HCT116 (cell line): ENCODE measurements at regions not wholly inside any gene's neighbourhood (a gene's known extent, or its start where the extent isn't known, plus 50 kb on each side); places are given as distances from the start of the nearest gene placed in this dataset.

Experiments
- ATAC-seq: fragments of 200-7000 bp; cut with Tn5 transposase; 2 replicates; pipeline ENCODE4 v1.9.1; 2020; ENCODE audit warnings: mild to moderate bottlenecking, moderate library complexity
- BruUV-seq: library from RNA; stranded (reverse); fragments of 400-500 nt; replicated peaks from 2 replicates; lab custom pipeline; 2021; lab: Mats Ljungman, UMichigan
- CTCF ChIA-PET: fragments of 300-600 bp; sonication (Branson Sonifier 250); formaldehyde crosslinking; loops from one replicate; lab custom pipeline; 2021; ENCODE audit warnings: antibody characterized with exemption; lab: Charles Lee
- POLR2A ChIA-PET: fragments of 300-600, 350-600 bp; sonication (Branson Sonifier 250); formaldehyde crosslinking; loops from one replicate; lab custom pipeline; 2021; ENCODE audit warnings: antibody characterized with exemption; lab: Charles Lee
- RAD21 ChIA-PET, 2 experiments: fragments of 300-600 bp; sonication (Branson Sonifier 250); formaldehyde crosslinking; loops; one replicate each; lab custom pipeline; 2023; ENCODE audit warnings: low total read pairs in 2 of 2; ENCODE audit not compliant: uncharacterized antibody in 2 of 2, unreplicated experiment in 2 of 2, low non-redundant PET in 1 of 2; lab: Charles Lee
- DNase-seq: peaks from one replicate; pipeline ENCODE4 v3.0.0-alpha.2; 2010; ENCODE audit warnings: low read depth, low spot score
- H2AFZ ChIP-seq: fragments of 200-600 bp; shearing (Covaris generic), sonication (generic); 2 replicates; pipeline ENCODE4 v1.6.1; 2017; ENCODE audit warnings: low read depth, mixed run types, mixed read lengths, antibody characterized with exemption, low read length; ENCODE audit not compliant: poor library complexity, severe bottlenecking
- H3K27ac ChIP-seq: 2 replicates; pipeline ENCODE4 v1.5.1; 2012; ENCODE audit warnings: low read depth, low read length
- H3K27me3 ChIP-seq: fragments of 200-600 bp; sonication (generic); 2 replicates; pipeline ENCODE4 v1.6.1; 2016; ENCODE audit warnings: mixed run types, low read length, mixed read lengths; ENCODE audit not compliant: insufficient read depth
- H3K36me3 ChIP-seq, 2 experiments: fragments of 200-500 bp in 1 of 2; fragments of 200-600 bp in 1 of 2; sonication (Bioruptor generic) in 1 of 2; sonication (generic) in 1 of 2; 2 replicates each; pipeline versions ENCODE4 v1.5.1 to v1.6.1; 2014 to 2016; ENCODE audit warnings: low read length in 2 of 2, inconsistent platforms in 1 of 2, mixed read lengths in 1 of 2, mixed run types in 1 of 2; ENCODE audit not compliant: insufficient read depth in 2 of 2, control insufficient read depth in 1 of 2
- H3K4me1 ChIP-seq, 2 experiments: fragments of 200-600 bp in 1 of 2; sonication (generic) in 1 of 2; 2 replicates each; pipeline versions ENCODE4 v1.5.1 to v1.6.1; 2012 to 2017; ENCODE audit warnings: low read length in 2 of 2, inconsistent platforms in 1 of 2, mild to moderate bottlenecking in 1 of 2, mixed read lengths in 1 of 2, mixed run types in 1 of 2, moderate library complexity in 1 of 2; ENCODE audit not compliant: insufficient read depth in 2 of 2, control insufficient read depth in 1 of 2
- H3K4me2 ChIP-seq: fragments of 200-600 bp; sonication (generic); 2 replicates; pipeline ENCODE4 v1.6.1; 2017; ENCODE audit warnings: mixed run types, low read length, mixed read lengths
- H3K4me3 ChIP-seq, 2 experiments: fragments of 200-600 bp in 1 of 2; sonication (generic) in 1 of 2; replicated peaks in 1 of 2; 2 replicates each; pipeline ENCODE4 v1.5.1; 2011 to 2016; ENCODE audit warnings: low read length in 2 of 2, control low read depth in 1 of 2, low read depth in 1 of 2, mild to moderate bottlenecking in 1 of 2, mixed read lengths in 1 of 2, mixed run types in 1 of 2
- H3K79me2 ChIP-seq: fragments of 200-600 bp; sonication (generic); 2 replicates; pipeline ENCODE4 v1.6.1; 2017; ENCODE audit warnings: mild to moderate bottlenecking, mixed run types, low read length, moderate library complexity, mixed read lengths; ENCODE audit not compliant: insufficient read depth
- H3K9ac ChIP-seq: fragments of 200-600 bp; sonication (generic); 2 replicates; pipeline ENCODE4 v1.6.1; 2016; ENCODE audit warnings: low read length, mixed read lengths
- H3K9me2 ChIP-seq: fragments of 200-600 bp; sonication (generic), shearing (Covaris generic); 2 replicates; pipeline ENCODE4 v1.6.1; 2017; ENCODE audit warnings: mixed run types, mild to moderate bottlenecking, moderate library complexity; ENCODE audit not compliant: insufficient read depth
- H3K9me3 ChIP-seq, 2 experiments: fragments of 200-500 bp in 1 of 2; fragments of 200-600 bp in 1 of 2; sonication (Bioruptor generic) in 1 of 2; sonication (generic) in 1 of 2; 2 replicates each; pipeline ENCODE4 v1.6.1; 2014 to 2017; ENCODE audit warnings: low read length in 2 of 2, mixed read lengths in 2 of 2, inconsistent platforms in 1 of 2, low read depth in 1 of 2, mild to moderate bottlenecking in 1 of 2, mixed run types in 1 of 2, moderate library complexity in 1 of 2; ENCODE audit not compliant: control insufficient read depth in 1 of 2, insufficient read depth in 1 of 2
- H4K20me1 ChIP-seq: fragments of 200-600 bp; sonication (generic), shearing (Covaris generic); 2 replicates; pipeline ENCODE4 v1.6.1; 2017; ENCODE audit warnings: mixed run types, mild to moderate bottlenecking, moderate library complexity; ENCODE audit not compliant: insufficient read depth
- CBX3 ChIP-seq: IDR thresholded peaks from 2 replicates; pipeline ENCODE4 v1.6.1; 2012; ENCODE audit warnings: low read depth
- CEBPB ChIP-seq: IDR thresholded peaks from 2 replicates; pipeline ENCODE4 v1.6.1; 2012; ENCODE audit warnings: low read depth
- CTCF ChIP-seq, 3 experiments: fragments of 200-600 bp in 1 of 3; sonication (generic) in 1 of 3; IDR thresholded peaks in 2 of 3; conservative IDR thresholded peaks in 1 of 3; 2 replicates each; pipeline ENCODE4 v1.5.1; 2012 to 2017; ENCODE audit warnings: low read depth in 2 of 3, low read length in 2 of 3, antibody characterized with exemption in 1 of 3, borderline replicate concordance in 1 of 3, control low read depth in 1 of 3, mild to moderate bottlenecking in 1 of 3, mixed read lengths in 1 of 3, mixed run types in 1 of 3, moderate library complexity in 1 of 3; ENCODE audit not compliant: insufficient read depth in 1 of 3
- EGR1 ChIP-seq: IDR thresholded peaks from 2 replicates; pipeline ENCODE4 v1.6.1; 2012; ENCODE audit warnings: low read depth
- ELF1 ChIP-seq: IDR thresholded peaks from 2 replicates; pipeline ENCODE4 v1.6.1; 2012; ENCODE audit warnings: low read depth, borderline replicate concordance
- EZH2phosphoT487 ChIP-seq: fragments of 200-600 bp; IDR thresholded peaks from 2 replicates; pipeline ENCODE4 v1.6.1; 2018; ENCODE audit warnings: antibody characterized with exemption, borderline replicate concordance
- JUND ChIP-seq: IDR thresholded peaks from 2 replicates; pipeline ENCODE4 v1.6.1; 2012
- MAX ChIP-seq: IDR thresholded peaks from 2 replicates; pipeline ENCODE4 v1.6.1; 2012
- POLR2A ChIP-seq: IDR thresholded peaks from 2 replicates; pipeline ENCODE4 v1.7.0; 2011; ENCODE audit warnings: borderline replicate concordance; ENCODE audit not compliant: insufficient read depth, insufficient read length; ENCODE audit errors: extremely low read depth
- POLR2AphosphoS5 ChIP-seq: IDR thresholded peaks from 2 replicates; pipeline ENCODE4 v1.6.1; 2011; ENCODE audit warnings: mild to moderate bottlenecking, low read depth, low read length, moderate library complexity
- RAD21 ChIP-seq: IDR thresholded peaks from 2 replicates; pipeline ENCODE4 v1.6.1; 2012; ENCODE audit warnings: low read depth, mild to moderate bottlenecking
- SIN3A ChIP-seq: IDR thresholded peaks from 2 replicates; pipeline ENCODE4 v1.6.1; 2012; ENCODE audit warnings: low read depth
- SP1 ChIP-seq: IDR thresholded peaks from 2 replicates; pipeline ENCODE4 v1.6.1; 2012; ENCODE audit warnings: low read depth
- SRF ChIP-seq: IDR thresholded peaks from 2 replicates; pipeline ENCODE4 v1.6.1; 2012; ENCODE audit warnings: low read depth
- TCF7L2 ChIP-seq: IDR thresholded peaks from 2 replicates; pipeline ENCODE4 v1.7.0; 2011; ENCODE audit warnings: borderline replicate concordance, inconsistent platforms; ENCODE audit not compliant: insufficient read depth, insufficient read length; ENCODE audit errors: extremely low read depth
- YY1 ChIP-seq: IDR thresholded peaks from 2 replicates; pipeline ENCODE4 v1.6.1; 2011; ENCODE audit warnings: low read length, low read depth, moderate library complexity, mild to moderate bottlenecking; ENCODE audit not compliant: insufficient replicate concordance; ENCODE audit errors: extremely low read depth
- intact Hi-C: fragments of 100-400 bp; cut with micrococcal nuclease; formaldehyde crosslinking; loops from 2 replicates; pipeline ENCODE4 v1.10.0; 2022
- TF ChIP-seq, protein P1 (sequence below): IDR thresholded peaks from 2 replicates; pipeline ENCODE4 v1.6.1; 2012
- TF ChIP-seq, protein P2 (sequence below): IDR thresholded peaks from 2 replicates; pipeline ENCODE4 v1.6.1; 2012; ENCODE audit warnings: low read depth
- TF ChIP-seq, protein P3 (sequence below): IDR thresholded peaks from 2 replicates; pipeline ENCODE4 v1.6.1; 2011; ENCODE audit warnings: mild to moderate bottlenecking, low read length, moderate library complexity; ENCODE audit not compliant: insufficient replicate concordance; ENCODE audit errors: extremely low read depth

- intact Hi-C loops = no loop called here
- Histone ChIP-seq H3K36me3 (no peaks in the 10 kb centered on the region), H3K4me1 (no peaks in the 10 kb centered on the region), H3K4me2 (no peak overlapping the region), H3K9me2 (no peaks in the 10 kb centered on the region), H2AFZ (no peak overlapping the region), H3K27me3 (no peaks in the 10 kb centered on the region), H3K4me3 (no peak overlapping the region), H3K9me3 (peaks cover 0 to 10% of the 10 kb centered on the region in 2 experiments; a peak in 2 of 4 replicates), H3K27ac (no peak overlapping the region), H4K20me1 (no peaks in the 10 kb centered on the region), H3K79me2 (no peaks in the 10 kb centered on the region), H3K9ac (no peak overlapping the region)
- POLR2A ChIA-PET = no interaction called here
- CTCF ChIA-PET = no interaction called here
- TF ChIP-seq CTCF (IDR thresholded peaks at IDR 0.05 in 2 of 3, conservative IDR thresholded peaks at IDR 0.05 in 1 of 3; ENCODE audit: borderline replicate concordance in 1 of 3, insufficient read depth in 1 of 3, low read depth in 2 of 3, low read length in 2 of 3) (no peak), MAX (no peak), YY1 (no peak), POLR2AphosphoS5 (no peak), TCF7L2 (no peak), CBX3 (no peak), ELF1 (no peak), SRF (no peak), POLR2A (no peak), EZH2phosphoT487 (no peak), EGR1 (no peak), RAD21 (no peak), JUND (no peak), SIN3A (no peak), SP1 (no peak), CEBPB (no peak)
- TF ChIP-seq, protein P1, sequence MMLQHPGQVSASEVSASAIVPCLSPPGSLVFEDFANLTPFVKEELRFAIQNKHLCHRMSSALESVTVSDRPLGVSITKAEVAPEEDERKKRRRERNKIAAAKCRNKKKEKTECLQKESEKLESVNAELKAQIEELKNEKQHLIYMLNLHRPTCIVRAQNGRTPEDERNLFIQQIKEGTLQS = no peak
- TF ChIP-seq, protein P2, sequence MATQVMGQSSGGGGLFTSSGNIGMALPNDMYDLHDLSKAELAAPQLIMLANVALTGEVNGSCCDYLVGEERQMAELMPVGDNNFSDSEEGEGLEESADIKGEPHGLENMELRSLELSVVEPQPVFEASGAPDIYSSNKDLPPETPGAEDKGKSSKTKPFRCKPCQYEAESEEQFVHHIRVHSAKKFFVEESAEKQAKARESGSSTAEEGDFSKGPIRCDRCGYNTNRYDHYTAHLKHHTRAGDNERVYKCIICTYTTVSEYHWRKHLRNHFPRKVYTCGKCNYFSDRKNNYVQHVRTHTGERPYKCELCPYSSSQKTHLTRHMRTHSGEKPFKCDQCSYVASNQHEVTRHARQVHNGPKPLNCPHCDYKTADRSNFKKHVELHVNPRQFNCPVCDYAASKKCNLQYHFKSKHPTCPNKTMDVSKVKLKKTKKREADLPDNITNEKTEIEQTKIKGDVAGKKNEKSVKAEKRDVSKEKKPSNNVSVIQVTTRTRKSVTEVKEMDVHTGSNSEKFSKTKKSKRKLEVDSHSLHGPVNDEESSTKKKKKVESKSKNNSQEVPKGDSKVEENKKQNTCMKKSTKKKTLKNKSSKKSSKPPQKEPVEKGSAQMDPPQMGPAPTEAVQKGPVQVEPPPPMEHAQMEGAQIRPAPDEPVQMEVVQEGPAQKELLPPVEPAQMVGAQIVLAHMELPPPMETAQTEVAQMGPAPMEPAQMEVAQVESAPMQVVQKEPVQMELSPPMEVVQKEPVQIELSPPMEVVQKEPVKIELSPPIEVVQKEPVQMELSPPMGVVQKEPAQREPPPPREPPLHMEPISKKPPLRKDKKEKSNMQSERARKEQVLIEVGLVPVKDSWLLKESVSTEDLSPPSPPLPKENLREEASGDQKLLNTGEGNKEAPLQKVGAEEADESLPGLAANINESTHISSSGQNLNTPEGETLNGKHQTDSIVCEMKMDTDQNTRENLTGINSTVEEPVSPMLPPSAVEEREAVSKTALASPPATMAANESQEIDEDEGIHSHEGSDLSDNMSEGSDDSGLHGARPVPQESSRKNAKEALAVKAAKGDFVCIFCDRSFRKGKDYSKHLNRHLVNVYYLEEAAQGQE = no peak
- TF ChIP-seq, protein P3, sequence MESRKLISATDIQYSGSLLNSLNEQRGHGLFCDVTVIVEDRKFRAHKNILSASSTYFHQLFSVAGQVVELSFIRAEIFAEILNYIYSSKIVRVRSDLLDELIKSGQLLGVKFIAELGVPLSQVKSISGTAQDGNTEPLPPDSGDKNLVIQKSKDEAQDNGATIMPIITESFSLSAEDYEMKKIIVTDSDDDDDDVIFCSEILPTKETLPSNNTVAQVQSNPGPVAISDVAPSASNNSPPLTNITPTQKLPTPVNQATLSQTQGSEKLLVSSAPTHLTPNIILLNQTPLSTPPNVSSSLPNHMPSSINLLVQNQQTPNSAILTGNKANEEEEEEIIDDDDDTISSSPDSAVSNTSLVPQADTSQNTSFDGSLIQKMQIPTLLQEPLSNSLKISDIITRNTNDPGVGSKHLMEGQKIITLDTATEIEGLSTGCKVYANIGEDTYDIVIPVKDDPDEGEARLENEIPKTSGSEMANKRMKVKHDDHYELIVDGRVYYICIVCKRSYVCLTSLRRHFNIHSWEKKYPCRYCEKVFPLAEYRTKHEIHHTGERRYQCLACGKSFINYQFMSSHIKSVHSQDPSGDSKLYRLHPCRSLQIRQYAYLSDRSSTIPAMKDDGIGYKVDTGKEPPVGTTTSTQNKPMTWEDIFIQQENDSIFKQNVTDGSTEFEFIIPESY = no peak
- BruUV-seq = no TSS peak
- ATAC-seq (no peak), DNase-seq (no peak)
- RAD21 ChIA-PET = no interaction called here
Observed at GRCh38 chr4:57548856-57549255, 438.7 kb upstream of the IGFBP7 start.
